ENCODE measurements at regions not wholly inside any gene's neighbourhood (a gene's known extent, or its start where the extent isn't known, plus 50 kb on each side); places are given as distances from the start of the nearest gene placed in this dataset.
"Not testable (repeated sequence)": the region's sequence is repeated elsewhere in the genome, so short reads cannot be mapped to it uniquely, and the experiment has no call there.

- POLR2A ChIA-PET: no interaction called here
- no peak overlapping the region for H3K27ac ChIP-seq (ENCODE audit: insufficient read depth in 1 of 2, low read depth in 1 of 2, low read length in 2 of 2, poor library complexity in 1 of 2, severe bottlenecking in 2 of 2)
- no peaks in the 10 kb centered on the region for H3K36me3 ChIP-seq (ENCODE audit: control insufficient read depth in 4 of 4, insufficient read depth in 4 of 4, low read length in 3 of 4)
- H3K9me3 ChIP-seq (ENCODE audit: control extremely low read depth in 1 of 5, control insufficient read depth in 4 of 5, insufficient read depth in 2 of 5, low read depth in 1 of 5, low read length in 4 of 5): no peaks in the 10 kb centered on the region
- no CpG with 5 or more reads among the region's 2 CpGs for WGBS (ENCODE audit: insufficient coverage)
- CTCF ChIA-PET: no interaction called here
- peaks cover 0 to 3% (median 0%) of the 10 kb centered on the region in 5 experiments for H3K27me3 ChIP-seq (replicated peaks in 2 of 5; ENCODE audit: control insufficient read depth in 4 of 5, insufficient read depth in 5 of 5, low read length in 4 of 5)
- DNase-seq: peak in 2 of 3 donors; percentile 3 to 6
- no peak overlapping the region for H3K4me3 ChIP-seq (ENCODE audit: control insufficient read depth in 1 of 7, extremely low read depth in 1 of 7, insufficient read depth in 4 of 7, low read depth in 2 of 7, low read length in 6 of 7)
- H3K4me1 ChIP-seq (ENCODE audit: control extremely low read depth in 1 of 4, control insufficient read depth in 4 of 4, insufficient read depth in 4 of 4, low read length in 3 of 4): no peaks in the 10 kb centered on the region
Measured at GRCh38 chrX:83416273-83416672, 91.8 kb upstream of the POU3F4 start.

- peaks cover 0 to 3% (median 0%) of the 10 kb centered on the region in 5 experiments for H3K27me3 ChIP-seq (replicated peaks in 2 of 5; ENCODE audit: control insufficient read depth in 4 of 5, insufficient read depth in 5 of 5, low read length in 4 of 5)
- H3K4me3 ChIP-seq (ENCODE audit: control insufficient read depth in 1 of 7, extremely low read depth in 1 of 7, insufficient read depth in 4 of 7, low read depth in 2 of 7, low read length in 6 of 7): no peak overlapping the region
- no peak overlapping the region for H3K27ac ChIP-seq (ENCODE audit: insufficient read depth in 1 of 2, low read depth in 1 of 2, low read length in 2 of 2, poor library complexity in 1 of 2, severe bottlenecking in 2 of 2)
- 74% methylated on average over 19 of the region's 19 CpGs for WGBS (ENCODE audit: insufficient coverage)
- no peaks in the 10 kb centered on the region for H3K4me1 ChIP-seq (ENCODE audit: control extremely low read depth in 1 of 4, control insufficient read depth in 4 of 4, insufficient read depth in 4 of 4, low read length in 3 of 4)
- CTCF ChIA-PET: no interaction called here
- H3K9me3 ChIP-seq (ENCODE audit: control extremely low read depth in 1 of 5, control insufficient read depth in 4 of 5, insufficient read depth in 2 of 5, low read depth in 1 of 5, low read length in 4 of 5): no peaks in the 10 kb centered on the region
- POLR2A ChIA-PET: no interaction called here
- H3K36me3 ChIP-seq (ENCODE audit: control insufficient read depth in 4 of 4, insufficient read depth in 4 of 4, low read length in 3 of 4): no peaks in the 10 kb centered on the region
- DNase-seq: no peak
Measured at GRCh38 chrX:83419030-83419792, 88.9 kb upstream of the POU3F4 start.

GRCh38 chrX:83422836-83423235 lies 85.3 kb upstream of the POU3F4 start:
- no peaks in the 10 kb centered on the region for H3K36me3 ChIP-seq (ENCODE audit: control insufficient read depth in 4 of 4, insufficient read depth in 4 of 4, low read length in 3 of 4)
- ChIA-PET CTCF (no interaction called here), POLR2A (no interaction called here)
- H3K27me3 ChIP-seq (replicated peaks in 2 of 5; ENCODE audit: control insufficient read depth in 4 of 5, insufficient read depth in 5 of 5, low read length in 4 of 5): peaks cover 0 to 3% (median 0%) of the 10 kb centered on the region in 5 experiments
- H3K27ac ChIP-seq (ENCODE audit: insufficient read depth in 1 of 2, low read depth in 1 of 2, low read length in 2 of 2, poor library complexity in 1 of 2, severe bottlenecking in 2 of 2): no peak overlapping the region
- 100% methylated on average over 1 of the region's 1 CpG for WGBS (ENCODE audit: insufficient coverage)
- H3K9me3 ChIP-seq (ENCODE audit: control extremely low read depth in 1 of 5, control insufficient read depth in 4 of 5, insufficient read depth in 2 of 5, low read depth in 1 of 5, low read length in 4 of 5): no peaks in the 10 kb centered on the region
- DNase-seq: no peak
- no peak overlapping the region for H3K4me3 ChIP-seq (ENCODE audit: control insufficient read depth in 1 of 7, extremely low read depth in 1 of 7, insufficient read depth in 4 of 7, low read depth in 2 of 7, low read length in 6 of 7)
- H3K4me1 ChIP-seq (ENCODE audit: control extremely low read depth in 1 of 4, control insufficient read depth in 4 of 4, insufficient read depth in 4 of 4, low read length in 3 of 4): no peaks in the 10 kb centered on the region

GRCh38 chrX:83442552-83442951 lies 65.5 kb upstream of the POU3F4 start:
- H3K9me3 ChIP-seq (ENCODE audit: control extremely low read depth in 1 of 5, control insufficient read depth in 4 of 5, insufficient read depth in 2 of 5, low read depth in 1 of 5, low read length in 4 of 5); H3K27me3 ChIP-seq (replicated peaks in 2 of 5; ENCODE audit: control insufficient read depth in 4 of 5, insufficient read depth in 5 of 5, low read length in 4 of 5); DNase-seq; H3K27ac ChIP-seq (ENCODE audit: insufficient read depth in 1 of 2, low read depth in 1 of 2, low read length in 2 of 2, poor library complexity in 1 of 2, severe bottlenecking in 2 of 2); CTCF ChIA-PET; H3K4me3 ChIP-seq (ENCODE audit: control insufficient read depth in 1 of 7, extremely low read depth in 1 of 7, insufficient read depth in 4 of 7, low read depth in 2 of 7, low read length in 6 of 7); H3K4me1 ChIP-seq (ENCODE audit: control extremely low read depth in 1 of 4, control insufficient read depth in 4 of 4, insufficient read depth in 4 of 4, low read length in 3 of 4); POLR2A ChIA-PET; H3K36me3 ChIP-seq (ENCODE audit: control insufficient read depth in 4 of 4, insufficient read depth in 4 of 4, low read length in 3 of 4): not testable (repeated sequence)
- no CpG with 5 or more reads among the region's 3 CpGs for WGBS (ENCODE audit: insufficient coverage)

- Histone ChIP-seq H3K27me3 (replicated peaks in 2 of 5; ENCODE audit: control insufficient read depth in 4 of 5, insufficient read depth in 5 of 5, low read length in 4 of 5) (no peaks in the 10 kb centered on the region), H3K9me3 (ENCODE audit: control extremely low read depth in 1 of 5, control insufficient read depth in 4 of 5, insufficient read depth in 2 of 5, low read depth in 1 of 5, low read length in 4 of 5) (peaks cover 0 to 3% (median 0%) of the 10 kb centered on the region in 5 experiments), H3K4me1 (ENCODE audit: control extremely low read depth in 1 of 4, control insufficient read depth in 4 of 4, insufficient read depth in 4 of 4, low read length in 3 of 4) (no peaks in the 10 kb centered on the region), H3K36me3 (ENCODE audit: control insufficient read depth in 4 of 4, insufficient read depth in 4 of 4, low read length in 3 of 4) (no peaks in the 10 kb centered on the region), H3K27ac (ENCODE audit: insufficient read depth in 1 of 2, low read depth in 1 of 2, low read length in 2 of 2, poor library complexity in 1 of 2, severe bottlenecking in 2 of 2) (no peak overlapping the region), H3K4me3 (ENCODE audit: control insufficient read depth in 1 of 7, extremely low read depth in 1 of 7, insufficient read depth in 4 of 7, low read depth in 2 of 7, low read length in 6 of 7) (no peak overlapping the region)
- POLR2A ChIA-PET: no interaction called here
- no peak for DNase-seq
- no CpG with 5 or more reads among the region's 2 CpGs for WGBS (ENCODE audit: insufficient coverage)
- CTCF ChIA-PET: no interaction called here
Measured at GRCh38 chrX:83446355-83446754, 61.7 kb upstream of the POU3F4 start.
